Chondrocyte (in vitro differentiated cells): ENCODE measurements at regions not wholly inside any gene's neighbourhood (a gene's known extent, or its start where the extent isn't known, plus 50 kb on each side); places are given as distances from the start of the nearest gene placed in this dataset.

Experiments used
- DNase-seq: peaks from one replicate; pipeline ENCODE4 v3.0.0; 2021; ENCODE audit warnings: mixed read lengths, low spot score
- H3K27ac Mint-ChIP-seq: one replicate; pipeline ENCODE4 v1.8.0; 2021; ENCODE audit warnings: mild to moderate bottlenecking, moderate library complexity, mixed read lengths; ENCODE audit not compliant: unreplicated experiment
- H3K27me3 Mint-ChIP-seq: 2 replicates; pipeline ENCODE4 v1.8.0; 2021; ENCODE audit warnings: low read depth, mixed read lengths
- H3K36me3 Mint-ChIP-seq: 2 replicates; pipeline ENCODE4 v1.8.0; 2021; ENCODE audit warnings: low read depth, mixed read lengths
- H3K4me1 Mint-ChIP-seq: 2 replicates; pipeline ENCODE4 v1.8.0; 2021; ENCODE audit warnings: low read depth, mild to moderate bottlenecking, mixed read lengths
- H3K4me3 Mint-ChIP-seq: one replicate; pipeline ENCODE4 v1.8.0; 2021; ENCODE audit warnings: mild to moderate bottlenecking, moderate library complexity, mixed read lengths; ENCODE audit not compliant: unreplicated experiment
- H3K9me3 Mint-ChIP-seq: 2 replicates; pipeline ENCODE4 v1.8.0; 2021; ENCODE audit warnings: low read depth, mixed read lengths
- TF ChIP-seq, protein P1 (sequence below): fragments of 200-600 bp; sonication (generic); IDR thresholded peaks from 2 replicates; pipeline ENCODE4 v1.5.0; 2021; ENCODE audit warnings: antibody characterized with exemption, mild to moderate bottlenecking, moderate library complexity

DNA sequence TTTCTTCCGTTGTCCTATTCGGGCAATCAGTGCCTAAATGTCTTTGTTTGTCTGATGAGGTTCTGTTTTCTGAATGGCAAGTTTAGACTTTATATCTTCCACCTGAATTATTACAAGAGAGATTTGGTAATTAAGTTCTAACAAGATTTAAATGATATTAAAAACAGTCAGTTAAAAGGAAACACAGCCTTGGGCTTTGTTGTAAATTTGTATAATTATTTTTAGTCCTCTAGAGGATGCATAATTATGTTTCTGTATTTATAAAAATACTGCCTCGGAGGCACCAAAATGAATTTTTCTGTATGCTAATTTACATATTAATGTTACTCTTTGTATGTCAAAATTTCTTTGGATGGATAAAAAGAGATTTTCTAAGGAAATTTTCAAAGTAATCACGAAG is 136.7 kb downstream of the CDCA7 start:
- no peaks in the 10 kb centered on the region for H3K36me3 Mint-ChIP-seq
- no peak overlapping the region for H3K4me3 Mint-ChIP-seq
- H3K27ac Mint-ChIP-seq: no peak overlapping the region
- H3K9me3 Mint-ChIP-seq: no peaks in the 10 kb centered on the region
- no peaks in the 10 kb centered on the region for H3K27me3 Mint-ChIP-seq
- peaks cover 1% of the 10 kb centered on the region for H3K4me1 Mint-ChIP-seq
- TF ChIP-seq, protein P1, sequence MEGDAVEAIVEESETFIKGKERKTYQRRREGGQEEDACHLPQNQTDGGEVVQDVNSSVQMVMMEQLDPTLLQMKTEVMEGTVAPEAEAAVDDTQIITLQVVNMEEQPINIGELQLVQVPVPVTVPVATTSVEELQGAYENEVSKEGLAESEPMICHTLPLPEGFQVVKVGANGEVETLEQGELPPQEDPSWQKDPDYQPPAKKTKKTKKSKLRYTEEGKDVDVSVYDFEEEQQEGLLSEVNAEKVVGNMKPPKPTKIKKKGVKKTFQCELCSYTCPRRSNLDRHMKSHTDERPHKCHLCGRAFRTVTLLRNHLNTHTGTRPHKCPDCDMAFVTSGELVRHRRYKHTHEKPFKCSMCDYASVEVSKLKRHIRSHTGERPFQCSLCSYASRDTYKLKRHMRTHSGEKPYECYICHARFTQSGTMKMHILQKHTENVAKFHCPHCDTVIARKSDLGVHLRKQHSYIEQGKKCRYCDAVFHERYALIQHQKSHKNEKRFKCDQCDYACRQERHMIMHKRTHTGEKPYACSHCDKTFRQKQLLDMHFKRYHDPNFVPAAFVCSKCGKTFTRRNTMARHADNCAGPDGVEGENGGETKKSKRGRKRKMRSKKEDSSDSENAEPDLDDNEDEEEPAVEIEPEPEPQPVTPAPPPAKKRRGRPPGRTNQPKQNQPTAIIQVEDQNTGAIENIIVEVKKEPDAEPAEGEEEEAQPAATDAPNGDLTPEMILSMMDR: no peak
- DNase-seq: no peak

DNA sequence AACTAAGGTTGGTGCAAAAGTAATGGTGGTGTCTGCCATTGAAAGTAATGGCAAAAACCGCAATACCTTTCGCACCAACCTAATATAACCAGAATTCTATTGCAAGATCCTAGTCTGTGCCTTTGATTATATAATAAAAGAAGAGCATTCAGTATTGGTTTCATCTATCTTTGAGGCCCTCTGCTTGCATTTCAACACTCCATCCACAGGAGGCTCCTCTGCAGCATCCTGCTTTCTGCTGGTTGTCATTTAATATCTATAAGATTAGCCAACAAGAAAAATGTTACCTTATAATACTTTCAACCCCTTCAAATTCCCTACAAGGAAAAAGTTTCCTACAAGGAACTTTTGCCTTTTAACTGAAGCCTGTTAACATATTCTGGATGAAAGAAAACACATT is 139.2 kb downstream of the CDCA7 start:
- Mint-ChIP-seq H3K27ac (no peak overlapping the region), H3K4me1 (peaks cover 10% of the 10 kb centered on the region), H3K36me3 (no peaks in the 10 kb centered on the region), H3K9me3 (peaks cover 4% of the 10 kb centered on the region), H3K27me3 (no peaks in the 10 kb centered on the region), H3K4me3 (no peak overlapping the region)
- TF ChIP-seq, protein P1: peak; percentile 50
- DNase-seq: no peak

DNA sequence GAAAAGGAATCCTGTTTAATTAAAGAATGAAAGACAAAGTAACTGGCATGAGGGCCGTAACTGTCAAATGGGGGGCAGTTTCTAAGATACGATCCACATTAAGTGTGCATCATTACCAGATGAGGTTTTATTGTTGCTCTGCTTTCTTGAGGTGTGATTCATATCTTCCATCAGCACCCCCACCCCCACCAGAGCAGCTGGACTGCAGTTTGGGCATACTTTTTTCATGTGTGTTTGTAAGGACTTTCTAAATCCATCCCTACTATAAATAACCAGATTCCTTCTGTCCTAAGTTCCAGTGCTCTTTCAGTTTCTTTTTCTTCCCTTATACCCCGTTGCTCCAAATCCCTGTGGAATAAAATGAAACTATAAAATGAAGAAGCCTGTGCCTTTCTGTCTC is 142.1 kb downstream of the CDCA7 start:
- peaks cover 10% of the 10 kb centered on the region for H3K9me3 Mint-ChIP-seq
- DNase-seq: no peak
- TF ChIP-seq, protein P1: no peak
- H3K36me3 Mint-ChIP-seq: no peaks in the 10 kb centered on the region
- no peaks in the 10 kb centered on the region for H3K27me3 Mint-ChIP-seq
- peak overlapping the region; percentile 59 for H3K27ac Mint-ChIP-seq
- no peak overlapping the region for H3K4me3 Mint-ChIP-seq
- H3K4me1 Mint-ChIP-seq: peaks cover 10% of the 10 kb centered on the region

DNA sequence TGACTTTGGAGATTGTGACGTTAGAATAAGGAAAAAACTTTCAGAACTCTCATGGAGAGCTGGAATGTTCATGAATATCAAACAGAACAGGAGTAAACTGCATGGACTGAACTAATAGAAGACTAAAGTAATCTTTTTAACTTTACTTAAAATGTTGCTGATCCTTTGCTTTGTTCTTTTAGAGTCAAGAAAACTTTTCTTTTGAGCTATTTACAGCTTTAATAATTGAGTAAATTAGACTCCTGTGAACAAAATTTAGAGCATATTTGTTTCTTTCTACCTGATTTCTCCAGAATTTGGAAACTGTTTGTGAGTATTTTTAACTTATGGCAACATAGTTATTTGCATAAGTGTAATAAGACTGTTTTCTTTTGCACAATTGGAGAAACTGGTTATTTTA is 146.3 kb downstream of the CDCA7 start:
- Mint-ChIP-seq H3K9me3 (peaks cover 13% of the 10 kb centered on the region), H3K27ac (no peak overlapping the region), H3K36me3 (no peaks in the 10 kb centered on the region), H3K27me3 (no peaks in the 10 kb centered on the region), H3K4me1 (peaks cover 10% of the 10 kb centered on the region), H3K4me3 (no peak overlapping the region)
- TF ChIP-seq, protein P1: no peak
- DNase-seq: no peak

DNA sequence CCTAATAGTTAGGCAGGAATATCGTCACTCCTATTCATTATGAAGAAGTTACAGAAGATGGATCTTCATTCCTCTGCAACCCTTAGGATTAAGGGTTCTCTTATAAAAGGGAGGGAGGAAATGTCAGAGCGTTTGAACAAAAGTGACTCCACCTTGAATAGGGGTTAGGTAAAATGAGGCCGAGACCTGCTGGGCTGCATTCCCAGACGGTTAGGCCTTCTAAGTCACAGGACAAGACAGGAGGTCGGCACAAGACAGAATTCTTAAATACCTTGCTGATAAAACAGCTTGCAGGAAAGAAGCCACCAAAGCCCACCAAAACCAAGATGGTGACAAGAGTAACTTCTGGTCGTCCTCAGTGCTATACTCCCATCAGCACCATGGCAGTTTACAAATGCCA is 147.6 kb downstream of the CDCA7 start:
- Mint-ChIP-seq H3K27ac (no peak overlapping the region), H3K4me1 (no peaks in the 10 kb centered on the region), H3K36me3 (no peaks in the 10 kb centered on the region), H3K9me3 (peaks cover 10% of the 10 kb centered on the region), H3K27me3 (peaks cover 7% of the 10 kb centered on the region), H3K4me3 (no peak overlapping the region)
- TF ChIP-seq, protein P1: no peak
- no peak for DNase-seq
